ENCODE measurements at regions not wholly inside any gene's neighbourhood (a gene's known extent, or its start where the extent isn't known, plus 50 kb on each side); places are given as distances from the start of the nearest gene placed in this dataset.
"Not testable (repeated sequence)": the region's sequence is repeated elsewhere in the genome, so short reads cannot be mapped to it uniquely, and the experiment has no call there.

- no peak for DNase-seq
These were observed 288.5 kb upstream of the CNR1 start for GRCh38 chr6:88454658-88455057.

GRCh38 chr6:88449770-88450169 lies 283.6 kb upstream of the CNR1 start:
- no peak for DNase-seq

GRCh38 chr6:88445188-88445965 lies 279.2 kb upstream of the CNR1 start:
- no peak for DNase-seq

GRCh38 chr6:88443554-88443953 lies 277.4 kb upstream of the CNR1 start:
- no peak for DNase-seq

- DNase-seq, result no peak
These were observed 276.6 kb upstream of the CNR1 start for GRCh38 chr6:88442737-88443136.

GRCh38 chr6:88441346-88441745 lies 275.2 kb upstream of the CNR1 start:
- no peak for DNase-seq

- DNase-seq, result no peak
These were observed 261.9 kb upstream of the CNR1 start for GRCh38 chr6:88428068-88428467.

GRCh38 chr6:88426005-88426404 lies 259.9 kb upstream of the CNR1 start:
- DNase-seq, result no peak

- DNase-seq, result no peak
These were observed 256.7 kb upstream of the CNR1 start for GRCh38 chr6:88422831-88423230.

- DNase-seq, result not testable (repeated sequence)
These were observed 254.9 kb upstream of the CNR1 start for GRCh38 chr6:88420967-88421488.

- not testable (repeated sequence) for DNase-seq
These were observed 253.0 kb upstream of the CNR1 start for GRCh38 chr6:88418921-88419810.

GRCh38 chr6:88417361-88417760 lies 251.2 kb upstream of the CNR1 start:
- not testable (repeated sequence) for DNase-seq

- no peak for DNase-seq
These were observed 247.3 kb upstream of the CNR1 start for GRCh38 chr6:88413459-88413858.

GRCh38 chr6:88408355-88408754 lies 242.2 kb upstream of the CNR1 start:
- not testable (repeated sequence) for DNase-seq

GRCh38 chr6:88406674-88407073 lies 240.5 kb upstream of the CNR1 start:
- not testable (repeated sequence) for DNase-seq

- no peak for DNase-seq
These were observed 237.3 kb upstream of the CNR1 start for GRCh38 chr6:88403486-88403885.

GRCh38 chr6:88402909-88403308 lies 236.8 kb upstream of the CNR1 start:
- no peak for DNase-seq

GRCh38 chr6:88390998-88391397 lies 224.9 kb upstream of the CNR1 start:
- not testable (repeated sequence) for DNase-seq

GRCh38 chr6:88388589-88388988 lies 222.4 kb upstream of the CNR1 start:
- DNase-seq, result no peak

- no peak for DNase-seq
These were observed 220.0 kb upstream of the CNR1 start for GRCh38 chr6:88386167-88386566.

GRCh38 chr6:88383183-88383582 lies 217.0 kb upstream of the CNR1 start:
- no peak for DNase-seq

GRCh38 chr6:88381289-88381642 lies 215.1 kb upstream of the CNR1 start:
- no peak for DNase-seq

GRCh38 chr6:88380618-88381288 lies 214.6 kb upstream of the CNR1 start:
- no peak for DNase-seq

Measured in T-helper 2 cell (primary cell).